Thyroid gland (tissue), 4 donors: ENCODE measurements at regions not wholly inside any gene's neighbourhood (a gene's known extent, or its start where the extent isn't known, plus 50 kb on each side); places are given as distances from the start of the nearest gene placed in this dataset.

Experiments used
- CTCF ChIP-seq, 6 experiments: fragments of 200-600 bp in 3 of 6; fragments of 450-650 bp in 3 of 6; sonication (generic) in 3 of 6; IDR thresholded peaks; one replicate each; pipeline ENCODE4 v1.5.1; 2016 to 2019; ENCODE audit warnings: antibody characterized with exemption in 6 of 6, mild to moderate bottlenecking in 2 of 6, inconsistent platforms in 1 of 6, moderate library complexity in 1 of 6
- POLR2A ChIP-seq, 2 donors: fragments of 450-650 bp; IDR thresholded peaks; one replicate each; pipeline ENCODE4 v1.6.1; 2017; ENCODE audit warnings: antibody characterized with exemption in 2 of 2, mild to moderate bottlenecking in 2 of 2, moderate library complexity in 1 of 2

GRCh38 chr12:18992336-18992735 is 137.2 kb upstream of the PLEKHA5 start:
- no peak for TF ChIP-seq POLR2A (IDR thresholded peaks at IDR 0.05)
- no peak for TF ChIP-seq CTCF (IDR thresholded peaks at IDR 0.05)
